ENCODE measurements at regions not wholly inside any gene's neighbourhood (a gene's known extent, or its start where the extent isn't known, plus 50 kb on each side); places are given as distances from the start of the nearest gene placed in this dataset.
"Not testable (repeated sequence)": the region's sequence is repeated elsewhere in the genome, so short reads cannot be mapped to it uniquely, and the experiment has no call there.

DNA sequence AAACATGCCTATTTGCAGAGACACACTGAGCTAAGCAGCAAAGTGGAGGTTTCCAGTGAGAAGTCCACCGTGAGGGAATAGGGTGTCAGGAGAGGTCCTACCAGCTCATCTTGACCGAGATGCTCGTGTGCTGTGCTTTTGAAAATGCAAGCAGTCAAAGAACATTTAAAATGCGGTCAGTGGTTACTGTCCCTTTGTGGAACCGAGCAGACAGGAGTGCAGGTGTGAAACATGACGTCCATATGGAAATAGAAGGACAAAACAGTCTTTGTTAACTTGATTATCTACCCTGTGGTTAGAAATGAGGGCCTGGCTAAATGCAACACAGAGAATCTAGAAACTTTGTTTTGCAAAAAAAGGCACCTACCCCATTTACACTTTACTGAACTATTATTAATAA, 473.3 kb downstream of the SPATA31A6 start:
- not testable (repeated sequence) for DNase-seq

- not testable (repeated sequence) for DNase-seq
Measured at GRCh38 chr9:42657496-42657895, 474.0 kb downstream of the SPATA31A6 start.

GRCh38 chr9:42697146-42697545, 513.7 kb downstream of the SPATA31A6 start:
- not testable (repeated sequence) for DNase-seq

- not testable (repeated sequence) for DNase-seq
Measured at GRCh38 chr9:42702890-42703289, 519.4 kb downstream of the SPATA31A6 start.

DNA sequence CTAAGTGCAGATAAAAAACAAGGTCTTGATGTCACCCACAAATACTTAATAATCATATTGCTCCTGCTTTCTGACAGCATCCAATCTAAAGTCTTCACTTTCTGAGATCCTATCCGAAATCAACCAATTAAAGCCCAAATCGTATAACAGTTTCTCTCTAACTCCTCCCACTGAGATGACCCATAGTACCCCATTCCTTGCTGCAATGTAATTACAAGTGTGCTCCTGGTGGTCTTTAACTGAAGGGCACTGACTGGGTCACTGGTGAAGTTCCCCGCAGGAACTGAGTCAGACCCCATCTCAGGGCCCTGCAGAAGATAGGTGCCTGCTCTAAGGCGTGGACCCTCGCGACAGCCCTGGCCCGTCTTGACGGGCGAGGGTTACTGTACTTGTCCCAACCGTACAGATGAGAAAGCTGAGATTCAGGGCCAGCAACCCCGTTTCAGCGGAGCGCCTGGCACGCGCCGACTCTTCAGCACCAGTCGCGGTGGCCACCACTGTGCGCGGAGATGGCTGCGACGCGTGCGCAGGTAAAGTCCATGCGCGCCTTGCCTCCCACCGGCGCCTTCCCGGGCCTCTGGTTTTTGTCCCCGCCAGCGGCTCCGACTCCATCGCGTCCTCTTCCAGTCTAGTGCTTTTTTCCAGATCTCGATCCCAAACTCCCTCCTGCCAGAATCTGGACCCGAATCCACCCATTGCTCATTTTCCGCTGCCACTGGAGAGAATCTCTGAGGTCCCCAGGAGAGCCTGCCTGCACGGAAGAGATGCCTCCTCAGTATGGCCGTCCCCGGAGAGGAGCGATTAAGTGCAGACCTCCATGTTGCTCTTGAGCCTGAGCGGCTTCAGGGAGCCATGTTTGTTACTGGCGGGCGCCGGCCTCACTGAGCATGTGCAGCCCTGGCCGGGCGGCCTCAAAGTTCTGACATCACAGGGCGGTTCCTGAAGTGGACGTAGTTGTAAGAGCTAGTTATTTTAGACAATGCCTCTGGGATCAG, 541.7 kb downstream of the SPATA31A6 start:
- not testable (repeated sequence) for DNase-seq

DNA sequence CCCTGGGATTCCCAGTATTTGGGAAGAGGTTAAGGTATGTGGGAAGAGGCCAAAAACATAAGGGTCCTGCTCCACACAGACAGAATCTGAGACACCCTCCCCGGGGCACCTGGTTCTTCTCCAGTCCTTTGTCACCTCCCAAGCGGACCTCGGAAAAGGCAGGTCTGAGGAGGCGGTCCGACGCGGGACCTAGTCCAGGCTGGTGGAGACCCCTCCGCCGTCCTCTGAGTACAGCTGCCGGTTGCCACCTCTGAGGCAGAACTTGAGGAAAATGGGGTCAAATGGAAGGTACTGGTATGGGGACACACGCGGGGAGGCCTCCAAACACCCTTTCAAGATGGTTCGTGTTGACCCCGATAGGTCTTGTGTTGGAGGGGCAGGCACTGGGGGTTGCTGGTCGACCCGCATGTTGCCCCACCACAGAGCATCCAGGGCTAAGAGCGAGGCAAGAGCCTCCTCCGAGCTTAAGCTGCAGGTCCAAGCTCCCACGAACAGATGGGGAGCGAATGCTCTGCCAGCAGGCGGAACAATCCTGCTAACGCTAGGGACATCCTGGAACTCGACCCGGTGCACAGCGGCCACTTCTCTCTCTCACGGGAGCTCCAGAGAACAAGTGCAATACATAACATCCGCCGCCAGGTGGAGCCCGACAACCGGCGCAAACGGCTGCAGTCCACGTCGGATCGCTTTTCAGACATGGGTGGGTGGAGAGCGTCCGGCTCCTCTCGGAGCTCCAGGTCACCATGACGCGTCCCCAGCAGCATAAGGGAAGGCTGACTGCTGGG, 559.8 kb downstream of the SPATA31A6 start:
- peak; percentile 53 to 75 for DNase-seq

DNA sequence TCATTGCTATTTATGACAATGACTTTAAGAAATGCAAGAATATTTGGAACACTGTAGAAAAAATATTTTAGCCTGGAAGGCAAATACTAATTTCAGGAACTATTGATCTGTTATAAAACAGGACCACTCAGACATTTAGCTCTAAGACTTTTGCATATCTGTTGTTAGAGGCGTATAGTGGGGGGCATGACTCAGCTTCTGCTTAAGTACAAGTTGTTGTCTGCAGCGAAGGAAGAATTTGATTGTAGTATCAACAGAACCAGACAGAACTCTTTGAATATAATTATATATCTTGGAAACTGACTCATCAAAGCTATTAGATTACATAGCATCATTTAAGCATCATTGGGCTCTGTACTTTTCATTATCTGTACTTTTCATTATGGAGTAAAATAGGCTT, 573.8 kb downstream of the SPATA31A6 start:
- DNase-seq = not testable (repeated sequence)

- not testable (repeated sequence) for DNase-seq
Measured at GRCh38 chr9:42759320-42759719, 575.9 kb downstream of the SPATA31A6 start.

GRCh38 chr9:42782201-42782600, 598.7 kb downstream of the SPATA31A6 start:
- DNase-seq = not testable (repeated sequence)

DNA sequence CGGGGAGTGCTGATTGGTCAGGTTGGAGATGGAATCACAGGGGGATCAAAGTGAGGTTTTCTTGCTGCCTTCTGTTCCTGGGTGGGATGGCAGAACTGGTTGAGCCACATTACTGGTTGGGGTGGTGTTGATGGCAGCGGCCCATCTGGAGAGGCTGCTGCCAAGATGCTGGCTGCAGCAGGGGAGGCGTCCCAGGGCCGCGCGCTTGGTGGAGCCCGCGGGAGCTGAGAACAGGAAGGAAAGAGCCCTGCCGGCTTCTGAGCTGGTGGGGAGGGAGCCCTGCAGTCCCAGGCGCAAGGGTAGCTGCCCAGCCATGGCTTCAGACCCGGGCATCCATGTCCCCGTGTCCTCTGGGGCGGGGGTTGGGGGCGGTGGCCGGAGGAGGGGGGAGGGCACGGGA, 609.3 kb downstream of the SPATA31A6 start:
- DNase-seq = not testable (repeated sequence)

DNA sequence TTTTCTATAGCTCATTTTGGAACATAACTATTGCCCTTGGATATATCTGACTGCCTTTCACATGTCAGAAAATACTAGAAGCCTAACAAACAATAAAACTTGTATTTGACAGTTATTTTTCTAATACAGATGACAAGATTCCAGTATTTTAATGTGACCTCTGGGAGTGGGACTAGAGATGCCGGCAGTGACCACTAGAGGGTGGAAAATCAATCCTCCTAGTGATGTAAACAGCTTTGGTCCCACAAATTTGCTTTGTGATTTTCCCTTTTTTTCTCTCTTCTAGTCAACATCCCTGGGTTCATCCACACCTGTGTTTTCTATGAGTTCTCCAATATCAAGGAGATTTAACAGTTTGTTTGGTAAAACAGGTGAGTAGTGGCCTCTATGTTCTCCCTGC, 615.1 kb downstream of the SPATA31A6 start:
- not testable (repeated sequence) for DNase-seq

DNA sequence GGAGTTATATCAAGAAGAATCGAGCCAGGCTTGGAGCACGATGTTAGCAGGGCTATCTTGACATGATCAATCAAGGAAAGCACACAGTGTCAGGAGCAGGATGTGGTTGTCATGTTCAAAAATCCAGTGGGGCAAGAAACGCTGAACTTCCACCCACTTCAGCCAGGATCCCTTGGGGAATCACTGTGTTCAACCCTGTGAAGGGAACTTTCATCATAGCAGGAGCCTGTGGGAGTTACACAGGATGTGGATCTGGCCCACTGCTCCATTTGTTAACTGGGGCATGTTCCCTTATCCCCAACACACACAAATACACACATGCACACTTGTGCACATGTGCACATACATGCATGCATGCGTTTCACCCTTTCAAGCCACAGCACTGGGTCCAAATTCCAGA, 619.3 kb downstream of the SPATA31A6 start:
- DNase-seq = not testable (repeated sequence)

- not testable (repeated sequence) for DNase-seq
Measured at GRCh38 chr9:42806674-42807073, 623.2 kb downstream of the SPATA31A6 start.

GRCh38 chr9:42821468-42821867, 638.0 kb downstream of the SPATA31A6 start:
- not testable (repeated sequence) for DNase-seq

DNA sequence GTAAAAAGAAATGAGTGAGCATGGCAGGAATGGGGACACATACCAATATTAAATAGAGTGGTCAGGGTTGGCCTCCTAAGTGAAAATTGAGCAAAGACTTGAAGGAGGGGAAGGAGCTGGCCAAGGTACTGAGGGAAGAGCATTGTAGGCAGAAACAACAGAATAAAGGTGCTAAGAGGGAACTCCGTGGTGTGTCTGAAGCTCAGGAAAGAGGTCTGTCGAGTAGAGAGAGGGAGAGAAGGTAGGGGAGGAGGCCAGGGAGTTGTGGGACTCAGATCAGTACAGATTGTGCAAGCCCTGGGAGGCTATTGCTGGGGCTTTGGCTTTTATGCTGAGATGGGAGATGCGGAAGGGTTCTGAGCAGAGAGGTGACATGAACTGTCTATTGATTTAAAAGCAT, 664.7 kb downstream of the SPATA31A6 start:
- DNase-seq = not testable (repeated sequence)

DNA sequence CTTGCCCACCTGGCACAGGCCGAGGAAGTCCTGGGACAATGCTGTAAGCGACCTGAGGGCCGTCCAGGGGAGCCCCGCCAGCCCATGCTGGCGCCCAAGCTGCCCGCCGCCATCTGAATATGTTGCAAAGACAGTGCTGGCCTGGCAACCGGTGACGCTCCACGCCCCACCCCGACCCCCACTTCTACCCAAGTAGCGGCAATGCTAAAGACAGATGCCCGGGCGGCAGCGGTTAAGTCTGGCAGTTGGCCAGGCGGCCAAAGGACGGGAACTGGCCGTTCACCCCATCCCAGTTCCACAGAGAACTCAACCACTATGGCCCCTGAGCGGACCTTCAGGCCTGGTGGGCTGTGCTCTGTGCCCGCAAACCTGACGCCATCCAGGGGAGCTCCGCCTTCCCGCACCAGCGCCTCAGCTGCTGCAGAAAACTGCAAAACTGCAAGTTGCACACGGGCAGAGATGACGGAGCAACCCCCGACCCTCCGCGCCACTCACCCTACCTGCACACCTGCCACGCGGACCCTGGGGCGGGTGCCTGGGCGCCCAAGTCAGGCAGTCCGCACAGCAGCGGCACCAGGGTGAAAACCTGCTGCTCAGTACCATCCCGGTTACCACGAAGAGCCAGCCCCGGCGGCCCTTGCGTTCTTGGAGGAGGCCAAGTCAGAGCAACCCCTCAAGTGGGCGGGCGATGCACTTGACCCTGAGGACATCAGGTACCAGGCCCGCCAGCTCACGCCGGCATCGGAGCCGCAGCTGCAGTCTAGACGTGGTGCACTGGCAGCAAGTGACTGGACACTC, 667.6 kb downstream of the SPATA31A6 start:
- not testable (repeated sequence) for DNase-seq

GRCh38 chr9:42851701-42852100, 668.2 kb downstream of the SPATA31A6 start:
- DNase-seq = not testable (repeated sequence)

DNA sequence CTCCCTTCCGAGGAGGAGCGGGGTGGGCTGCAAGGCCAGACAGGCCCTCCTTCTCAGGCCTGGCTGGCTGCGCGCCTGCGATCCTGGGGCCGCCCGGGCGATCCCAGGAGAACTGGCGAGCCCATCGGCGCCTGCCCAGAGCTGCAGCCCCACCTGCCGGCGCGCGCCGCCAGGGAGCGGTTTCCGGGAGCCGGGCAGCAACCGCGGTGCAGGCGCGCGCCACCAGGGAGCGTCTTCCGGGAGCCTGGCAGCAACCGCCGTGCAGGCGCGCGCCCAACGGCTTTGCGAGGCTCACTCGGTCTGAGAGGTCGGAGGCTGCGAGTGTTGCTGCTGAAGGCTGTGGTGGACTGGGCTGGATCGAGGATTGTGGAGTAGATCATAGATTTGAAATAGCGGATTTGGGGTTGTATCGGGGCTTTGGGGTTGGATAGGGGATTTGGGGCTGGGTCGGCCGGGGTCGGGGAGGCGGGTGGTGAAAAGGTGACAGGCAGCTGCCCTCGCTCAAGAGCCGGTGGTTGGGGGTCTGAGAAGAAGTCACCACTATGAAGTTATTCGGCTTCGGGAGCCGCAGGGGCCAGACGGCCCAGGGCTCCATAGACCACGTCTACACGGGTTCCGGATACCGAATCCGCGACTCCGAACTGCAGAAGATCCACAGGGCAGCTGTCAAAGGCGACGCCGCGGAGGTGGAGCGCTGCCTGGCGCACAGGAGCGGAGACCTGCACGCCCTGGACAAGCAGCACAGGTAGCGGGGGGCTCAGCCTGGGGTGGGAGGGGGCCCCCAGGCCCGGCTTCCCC, 668.9 kb downstream of the SPATA31A6 start:
- DNase-seq = peak in 1 of 2 experiments; percentile 5

DNA sequence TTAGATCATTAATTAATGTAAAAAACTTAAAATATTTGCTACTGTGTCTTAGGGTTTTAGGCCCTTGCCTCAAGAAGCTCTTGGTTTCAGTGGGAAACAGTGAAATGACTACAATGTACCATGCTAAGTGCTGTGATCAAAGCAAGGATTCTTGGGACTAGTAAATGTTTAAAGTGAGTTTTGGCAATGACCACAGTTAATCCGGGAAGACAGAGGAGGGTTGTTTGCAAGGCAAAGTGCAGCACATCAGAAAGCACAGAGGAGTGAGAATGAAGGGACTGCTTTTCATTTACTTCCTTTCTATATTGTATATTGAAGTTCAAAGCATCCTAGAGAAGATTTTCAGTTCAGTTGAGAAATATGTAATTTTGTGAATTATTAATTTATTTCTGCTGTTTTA, 676.7 kb downstream of the SPATA31A6 start:
- not testable (repeated sequence) for DNase-seq

DNA sequence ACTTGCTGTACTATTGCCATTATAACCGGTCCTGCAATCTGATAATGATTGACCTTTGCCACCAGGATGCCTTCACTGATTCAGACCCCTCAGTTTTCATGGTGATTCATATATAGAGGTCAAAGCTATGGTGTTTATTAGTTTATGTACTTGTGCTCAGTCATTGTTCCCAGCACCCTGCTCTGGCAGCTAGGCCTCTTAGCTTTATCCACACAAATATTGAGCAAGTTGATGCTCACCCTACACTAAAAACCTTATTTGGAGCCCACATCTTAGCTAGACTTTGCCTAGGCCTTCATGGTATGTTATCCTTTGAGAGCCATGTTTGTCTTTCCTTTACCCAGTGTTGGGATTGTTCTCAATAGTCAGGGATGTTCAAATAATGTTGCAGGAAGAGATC, 679.0 kb downstream of the SPATA31A6 start:
- DNase-seq = not testable (repeated sequence)

Measured in NCI-H446 (cell line).